ENCODE measurements at regions not wholly inside any gene's neighbourhood (a gene's known extent, or its start where the extent isn't known, plus 50 kb on each side); places are given as distances from the start of the nearest gene placed in this dataset.

GRCh38 chr19:30144242-30144758, 202.3 kb downstream of the URI1 start:
- Histone ChIP-seq H4K5ac (ENCODE audit: low read depth, low read length) (no peak overlapping the region), H3K14ac (replicated peaks; ENCODE audit: low read depth, low read length) (no peak overlapping the region), H2BK120ac (ENCODE audit: low read depth, low read length) (no peak overlapping the region), H3K4me1 (ENCODE audit: control insufficient read depth, insufficient read depth, low read length) (no peaks in the 10 kb centered on the region), H3K4ac (ENCODE audit: low read depth, low read length) (no peak overlapping the region), H3K9ac (ENCODE audit: low read depth, low read length) (no peak overlapping the region), H3K4me2 (ENCODE audit: low read depth, low read length) (no peak overlapping the region), H3K18ac (ENCODE audit: low read depth, low read length) (no peak overlapping the region), H3K23ac (ENCODE audit: low read depth, low read length) (no peak overlapping the region), H3K4me3 (ENCODE audit: insufficient read depth, low read depth, low read length) (no peak overlapping the region), H4K20me1 (ENCODE audit: insufficient read depth, low read length) (no peaks in the 10 kb centered on the region), H3K27ac (ENCODE audit: insufficient read depth, low read length) (no peak overlapping the region), H2AK5ac (ENCODE audit: low read depth, low read length) (no peak overlapping the region), H2BK15ac (ENCODE audit: low read depth, low read length) (no peak overlapping the region), H2BK5ac (ENCODE audit: low read depth, low read length, poor library complexity, severe bottlenecking) (no peak overlapping the region), H2AK9ac (replicated peaks; ENCODE audit: low read depth, low read length, poor library complexity) (no peak overlapping the region), H3K79me1 (ENCODE audit: low read depth in 1 of 2, low read length in 2 of 2) (no peaks in the 10 kb centered on the region), H3K36me3 (ENCODE audit: control insufficient read depth, insufficient read depth, low read length) (no peaks in the 10 kb centered on the region), H3K9me3 (ENCODE audit: control insufficient read depth, insufficient read depth, low read length) (peaks cover 16% of the 10 kb centered on the region; the same call in 1 of the 2 replicates), H3K56ac (ENCODE audit: extremely low read depth, insufficient read depth, low read length) (no peak overlapping the region), H2BK20ac (ENCODE audit: low read depth, low read length) (no peak overlapping the region), H3K9me1 (ENCODE audit: insufficient read depth, low read length) (no peaks in the 10 kb centered on the region), H3K27me3 (ENCODE audit: control insufficient read depth, insufficient read depth, low read length) (no peaks in the 10 kb centered on the region), H4K8ac (ENCODE audit: low read depth in 2 of 2, low read length in 2 of 2) (no peak overlapping the region), H4K91ac (ENCODE audit: insufficient read depth, low read depth, low read length) (no peak overlapping the region), H2AFZ (replicated peaks; ENCODE audit: low read length, poor library complexity) (no peak overlapping the region)
- in situ Hi-C loops (cut with MboI; ENCODE audit: low sequenced_read_pairs), result no loop called here
- intact Hi-C loops (cut with micrococcal nuclease), result no loop called here
- TF ChIP-seq MAFK (IDR thresholded peaks at IDR 0.05; ENCODE audit: low read depth, low read length) (no peak), CEBPB (IDR thresholded peaks at IDR 0.05; ENCODE audit: low read depth, low read length) (no peak), BHLHE40 (IDR thresholded peaks at IDR 0.05; ENCODE audit: low read depth, low read length) (no peak), RCOR1 (IDR thresholded peaks at IDR 0.05; ENCODE audit: insufficient replicate concordance, low read length) (no peak), SMC3 (IDR thresholded peaks at IDR 0.05; ENCODE audit: low read depth, low read length) (no peak), FOS (IDR thresholded peaks at IDR 0.05; ENCODE audit: low read depth, low read length) (no peak), CHD1 (IDR thresholded peaks at IDR 0.05; ENCODE audit: low read depth, low read length) (no peak)
- CTCF ChIA-PET, result no interaction called here
- DNase-seq, result no peak
- POLR2A ChIA-PET (ENCODE audit: unreplicated experiment), result no interaction called here
- BruUV-seq (replicated peaks), result no TSS peak
- 40% methylated on average over 1 of the region's 14 CpGs; no CpG with 5 or more reads in 1 of the 2 experiments for WGBS, 2 experiments (ENCODE audit: extremely low coverage in 2 of 2, insufficient read length in 1 of 2)
- no peak for ATAC-seq (ENCODE audit: low read depth)
- dilution Hi-C loops (cut with HindIII; ENCODE audit: low sequenced_read_pairs, unreplicated experiment), result no loop called here

Measured in IMR-90 (cell line).